ENCODE measurements at regions not wholly inside any gene's neighbourhood (a gene's known extent, or its start where the extent isn't known, plus 50 kb on each side); places are given as distances from the start of the nearest gene placed in this dataset.

- no peaks in the 10 kb centered on the region for H3K27me3 ChIP-seq (ENCODE audit: control insufficient read depth in 1 of 2, insufficient read depth in 2 of 2, low read length in 2 of 2)
- H3K9ac ChIP-seq (ENCODE audit: low read depth in 1 of 2, low read length in 2 of 2): no peak overlapping the region
- no peak overlapping the region for H3K4me3 ChIP-seq (ENCODE audit: low read depth in 1 of 2, low read length in 2 of 2)
- H3K36me3 ChIP-seq (ENCODE audit: control insufficient read depth in 1 of 2, insufficient read depth in 2 of 2, low read length in 2 of 2): no peaks in the 10 kb centered on the region
- no peak overlapping the region for H3K27ac ChIP-seq (ENCODE audit: low read depth, low read length)
- H3K4me1 ChIP-seq (ENCODE audit: control insufficient read depth in 1 of 2, insufficient read depth in 2 of 2, low read length in 2 of 2): no peaks in the 10 kb centered on the region
- H3K9me3 ChIP-seq (ENCODE audit: control insufficient read depth in 1 of 2, low read length in 2 of 2): no peaks in the 10 kb centered on the region
Observed at GRCh38 chr4:20370274-20370673, 118.6 kb downstream of the SLIT2 start.

- no peaks in the 10 kb centered on the region for H3K4me1 ChIP-seq (ENCODE audit: control insufficient read depth in 1 of 2, insufficient read depth in 2 of 2, low read length in 2 of 2)
- no peak overlapping the region for H3K27ac ChIP-seq (ENCODE audit: low read depth, low read length)
- H3K9me3 ChIP-seq (ENCODE audit: control insufficient read depth in 1 of 2, low read length in 2 of 2): no peaks in the 10 kb centered on the region
- H3K27me3 ChIP-seq (ENCODE audit: control insufficient read depth in 1 of 2, insufficient read depth in 2 of 2, low read length in 2 of 2): no peaks in the 10 kb centered on the region
- H3K4me3 ChIP-seq (ENCODE audit: low read depth in 1 of 2, low read length in 2 of 2): no peak overlapping the region
- H3K9ac ChIP-seq (ENCODE audit: low read depth in 1 of 2, low read length in 2 of 2): no peak overlapping the region
- no peaks in the 10 kb centered on the region for H3K36me3 ChIP-seq (ENCODE audit: control insufficient read depth in 1 of 2, insufficient read depth in 2 of 2, low read length in 2 of 2)
Observed at GRCh38 chr4:20376070-20376469, 124.4 kb downstream of the SLIT2 start.

GRCh38 chr4:20378181-20378580 is 126.5 kb downstream of the SLIT2 start:
- H3K27me3 ChIP-seq (ENCODE audit: control insufficient read depth in 1 of 2, insufficient read depth in 2 of 2, low read length in 2 of 2): no peaks in the 10 kb centered on the region
- no peaks in the 10 kb centered on the region for H3K9me3 ChIP-seq (ENCODE audit: control insufficient read depth in 1 of 2, low read length in 2 of 2)
- no peak overlapping the region for H3K27ac ChIP-seq (ENCODE audit: low read depth, low read length)
- H3K36me3 ChIP-seq (ENCODE audit: control insufficient read depth in 1 of 2, insufficient read depth in 2 of 2, low read length in 2 of 2): no peaks in the 10 kb centered on the region
- H3K4me1 ChIP-seq (ENCODE audit: control insufficient read depth in 1 of 2, insufficient read depth in 2 of 2, low read length in 2 of 2): no peaks in the 10 kb centered on the region
- H3K9ac ChIP-seq (ENCODE audit: low read depth in 1 of 2, low read length in 2 of 2): no peak overlapping the region
- no peak overlapping the region for H3K4me3 ChIP-seq (ENCODE audit: low read depth in 1 of 2, low read length in 2 of 2)

- Histone ChIP-seq H3K36me3 (ENCODE audit: control insufficient read depth in 1 of 2, insufficient read depth in 2 of 2, low read length in 2 of 2) (no peaks in the 10 kb centered on the region), H3K4me3 (ENCODE audit: low read depth in 1 of 2, low read length in 2 of 2) (no peak overlapping the region), H3K27ac (ENCODE audit: low read depth, low read length) (no peak overlapping the region), H3K27me3 (ENCODE audit: control insufficient read depth in 1 of 2, insufficient read depth in 2 of 2, low read length in 2 of 2) (no peaks in the 10 kb centered on the region), H3K9me3 (ENCODE audit: control insufficient read depth in 1 of 2, low read length in 2 of 2) (no peaks in the 10 kb centered on the region), H3K4me1 (ENCODE audit: control insufficient read depth in 1 of 2, insufficient read depth in 2 of 2, low read length in 2 of 2) (no peaks in the 10 kb centered on the region), H3K9ac (ENCODE audit: low read depth in 1 of 2, low read length in 2 of 2) (no peak overlapping the region)
Observed at GRCh38 chr4:20381005-20381404, 129.3 kb downstream of the SLIT2 start.

- no peaks in the 10 kb centered on the region for H3K4me1 ChIP-seq (ENCODE audit: control insufficient read depth in 1 of 2, insufficient read depth in 2 of 2, low read length in 2 of 2)
- H3K27me3 ChIP-seq (ENCODE audit: control insufficient read depth in 1 of 2, insufficient read depth in 2 of 2, low read length in 2 of 2): no peaks in the 10 kb centered on the region
- no peak overlapping the region for H3K9ac ChIP-seq (ENCODE audit: low read depth in 1 of 2, low read length in 2 of 2)
- no peak overlapping the region for H3K4me3 ChIP-seq (ENCODE audit: low read depth in 1 of 2, low read length in 2 of 2)
- no peak overlapping the region for H3K27ac ChIP-seq (ENCODE audit: low read depth, low read length)
- no peaks in the 10 kb centered on the region for H3K9me3 ChIP-seq (ENCODE audit: control insufficient read depth in 1 of 2, low read length in 2 of 2)
- H3K36me3 ChIP-seq (ENCODE audit: control insufficient read depth in 1 of 2, insufficient read depth in 2 of 2, low read length in 2 of 2): no peaks in the 10 kb centered on the region
Observed at GRCh38 chr4:20383283-20383682, 131.6 kb downstream of the SLIT2 start.

- no peak overlapping the region for H3K9ac ChIP-seq (ENCODE audit: low read depth in 1 of 2, low read length in 2 of 2)
- H3K27ac ChIP-seq (ENCODE audit: low read depth, low read length): no peak overlapping the region
- no peaks in the 10 kb centered on the region for H3K36me3 ChIP-seq (ENCODE audit: control insufficient read depth in 1 of 2, insufficient read depth in 2 of 2, low read length in 2 of 2)
- no peaks in the 10 kb centered on the region for H3K4me1 ChIP-seq (ENCODE audit: control insufficient read depth in 1 of 2, insufficient read depth in 2 of 2, low read length in 2 of 2)
- no peak overlapping the region for H3K4me3 ChIP-seq (ENCODE audit: low read depth in 1 of 2, low read length in 2 of 2)
- no peaks in the 10 kb centered on the region for H3K27me3 ChIP-seq (ENCODE audit: control insufficient read depth in 1 of 2, insufficient read depth in 2 of 2, low read length in 2 of 2)
- H3K9me3 ChIP-seq (ENCODE audit: control insufficient read depth in 1 of 2, low read length in 2 of 2): no peaks in the 10 kb centered on the region
Observed at GRCh38 chr4:20383969-20384368, 132.3 kb downstream of the SLIT2 start.

GRCh38 chr4:20384456-20384855 is 132.8 kb downstream of the SLIT2 start:
- no peak overlapping the region for H3K4me3 ChIP-seq (ENCODE audit: low read depth in 1 of 2, low read length in 2 of 2)
- H3K36me3 ChIP-seq (ENCODE audit: control insufficient read depth in 1 of 2, insufficient read depth in 2 of 2, low read length in 2 of 2): no peaks in the 10 kb centered on the region
- H3K27me3 ChIP-seq (ENCODE audit: control insufficient read depth in 1 of 2, insufficient read depth in 2 of 2, low read length in 2 of 2): no peaks in the 10 kb centered on the region
- no peak overlapping the region for H3K9ac ChIP-seq (ENCODE audit: low read depth in 1 of 2, low read length in 2 of 2)
- H3K27ac ChIP-seq (ENCODE audit: low read depth, low read length): no peak overlapping the region
- H3K9me3 ChIP-seq (ENCODE audit: control insufficient read depth in 1 of 2, low read length in 2 of 2): no peaks in the 10 kb centered on the region
- H3K4me1 ChIP-seq (ENCODE audit: control insufficient read depth in 1 of 2, insufficient read depth in 2 of 2, low read length in 2 of 2): no peaks in the 10 kb centered on the region

- Histone ChIP-seq H3K27me3 (ENCODE audit: control insufficient read depth in 1 of 2, insufficient read depth in 2 of 2, low read length in 2 of 2) (no peaks in the 10 kb centered on the region), H3K9ac (ENCODE audit: low read depth in 1 of 2, low read length in 2 of 2) (no peak overlapping the region), H3K4me1 (ENCODE audit: control insufficient read depth in 1 of 2, insufficient read depth in 2 of 2, low read length in 2 of 2) (no peaks in the 10 kb centered on the region), H3K9me3 (ENCODE audit: control insufficient read depth in 1 of 2, low read length in 2 of 2) (no peaks in the 10 kb centered on the region), H3K27ac (ENCODE audit: low read depth, low read length) (no peak overlapping the region), H3K4me3 (ENCODE audit: low read depth in 1 of 2, low read length in 2 of 2) (no peak overlapping the region), H3K36me3 (ENCODE audit: control insufficient read depth in 1 of 2, insufficient read depth in 2 of 2, low read length in 2 of 2) (no peaks in the 10 kb centered on the region)
Observed at GRCh38 chr4:20386001-20386740, 134.5 kb downstream of the SLIT2 start.

GRCh38 chr4:20386906-20387305 is 135.2 kb downstream of the SLIT2 start:
- no peak overlapping the region for H3K4me3 ChIP-seq (ENCODE audit: low read depth in 1 of 2, low read length in 2 of 2)
- no peak overlapping the region for H3K9ac ChIP-seq (ENCODE audit: low read depth in 1 of 2, low read length in 2 of 2)
- no peak overlapping the region for H3K27ac ChIP-seq (ENCODE audit: low read depth, low read length)
- no peaks in the 10 kb centered on the region for H3K9me3 ChIP-seq (ENCODE audit: control insufficient read depth in 1 of 2, low read length in 2 of 2)
- H3K27me3 ChIP-seq (ENCODE audit: control insufficient read depth in 1 of 2, insufficient read depth in 2 of 2, low read length in 2 of 2): no peaks in the 10 kb centered on the region
- H3K36me3 ChIP-seq (ENCODE audit: control insufficient read depth in 1 of 2, insufficient read depth in 2 of 2, low read length in 2 of 2): no peaks in the 10 kb centered on the region
- H3K4me1 ChIP-seq (ENCODE audit: control insufficient read depth in 1 of 2, insufficient read depth in 2 of 2, low read length in 2 of 2): no peaks in the 10 kb centered on the region

GRCh38 chr4:20391198-20391597 is 139.5 kb downstream of the SLIT2 start:
- Histone ChIP-seq H3K4me1 (ENCODE audit: control insufficient read depth in 1 of 2, insufficient read depth in 2 of 2, low read length in 2 of 2) (no peaks in the 10 kb centered on the region), H3K27me3 (ENCODE audit: control insufficient read depth in 1 of 2, insufficient read depth in 2 of 2, low read length in 2 of 2) (no peaks in the 10 kb centered on the region), H3K27ac (ENCODE audit: low read depth, low read length) (no peak overlapping the region), H3K36me3 (ENCODE audit: control insufficient read depth in 1 of 2, insufficient read depth in 2 of 2, low read length in 2 of 2) (no peaks in the 10 kb centered on the region), H3K9me3 (ENCODE audit: control insufficient read depth in 1 of 2, low read length in 2 of 2) (no peaks in the 10 kb centered on the region), H3K4me3 (ENCODE audit: low read depth in 1 of 2, low read length in 2 of 2) (no peak overlapping the region), H3K9ac (ENCODE audit: low read depth in 1 of 2, low read length in 2 of 2) (no peak overlapping the region)

- H3K36me3 ChIP-seq (ENCODE audit: control insufficient read depth in 1 of 2, insufficient read depth in 2 of 2, low read length in 2 of 2): no peaks in the 10 kb centered on the region
- H3K9ac ChIP-seq (ENCODE audit: low read depth in 1 of 2, low read length in 2 of 2): no peak overlapping the region
- H3K4me3 ChIP-seq (ENCODE audit: low read depth in 1 of 2, low read length in 2 of 2): no peak overlapping the region
- no peak overlapping the region for H3K27ac ChIP-seq (ENCODE audit: low read depth, low read length)
- H3K4me1 ChIP-seq (ENCODE audit: control insufficient read depth in 1 of 2, insufficient read depth in 2 of 2, low read length in 2 of 2): no peaks in the 10 kb centered on the region
- H3K9me3 ChIP-seq (ENCODE audit: control insufficient read depth in 1 of 2, low read length in 2 of 2): no peaks in the 10 kb centered on the region
- no peaks in the 10 kb centered on the region for H3K27me3 ChIP-seq (ENCODE audit: control insufficient read depth in 1 of 2, insufficient read depth in 2 of 2, low read length in 2 of 2)
Observed at GRCh38 chr4:20391912-20392311, 140.2 kb downstream of the SLIT2 start.
